SK-N-SH (cell line): ENCODE measurements at regions not wholly inside any gene's neighbourhood (a gene's known extent, or its start where the extent isn't known, plus 50 kb on each side); places are given as distances from the start of the nearest gene placed in this dataset.

Experiments
- CTCF ChIA-PET: fragments of 300-600, 350-600 bp; formaldehyde crosslinking; extraction: SDS; loops from one replicate; lab custom pipeline; 2021; lab: Yijun Ruan, JAX
- POLR2A ChIA-PET: fragments of 350-600 bp; sonication (Branson Sonifier 250); formaldehyde crosslinking; extraction: SDS; loops from one replicate; lab custom pipeline; 2020; ENCODE audit warnings: antibody characterized with exemption, inconsistent platforms; lab: Yijun Ruan, JAX
- DNase-seq: peaks from one replicate; pipeline ENCODE4 v3.0.0; 2012
- H2AFZ ChIP-seq: fragments of 200-600 bp; sonication (generic); 2 replicates; pipeline ENCODE4 v1.8.1; 2016; ENCODE audit warnings: antibody characterized with exemption, mild to moderate bottlenecking, low read depth
- H3F3A ChIP-seq: fragments of 200-600 bp; sonication (generic); replicated peaks from 2 replicates; pipeline ENCODE3; 2016; ENCODE audit warnings: antibody characterized with exemption, mild to moderate bottlenecking; ENCODE audit not compliant: insufficient read depth
- H3K27ac ChIP-seq, 2 experiments: fragments of 200-500 bp in 1 of 2; fragments of 200-600 bp in 1 of 2; sonication (Bioruptor generic) in 1 of 2; sonication (generic), shearing (Covaris generic) in 1 of 2; 2 replicates each; pipeline versions ENCODE4 v1.5.1 to v1.6.1; 2014 to 2016; ENCODE audit warnings: low read depth in 2 of 2, inconsistent platforms in 1 of 2, low read length in 1 of 2, mild to moderate bottlenecking in 1 of 2, mixed read lengths in 1 of 2
- H3K27me3 ChIP-seq: fragments of 200-600 bp; sonication (generic), shearing (Covaris generic); 2 replicates; pipeline ENCODE4 v1.6.1; 2016; ENCODE audit warnings: mixed run types; ENCODE audit not compliant: insufficient read depth
- H3K36me3 ChIP-seq, 2 experiments: fragments of 200-500 bp in 1 of 2; fragments of 200-600 bp in 1 of 2; sonication (Bioruptor generic) in 1 of 2; sonication (generic) in 1 of 2; replicated peaks in 1 of 2; 2 replicates each; pipeline versions ENCODE3 to v1.5.1; 2014 to 2016; ENCODE audit warnings: low read length in 1 of 2, mild to moderate bottlenecking in 1 of 2; ENCODE audit not compliant: insufficient read depth in 2 of 2, control insufficient read depth in 1 of 2
- H3K4me1 ChIP-seq, 2 experiments: fragments of 200-500 bp in 1 of 2; fragments of 200-600 bp in 1 of 2; sonication (Bioruptor generic) in 1 of 2; sonication (generic), shearing (Covaris generic) in 1 of 2; 2 replicates each; pipeline versions ENCODE4 v1.5.1 to v1.6.1; 2014 to 2016; ENCODE audit warnings: low read depth in 1 of 2, low read length in 1 of 2, mixed run types in 1 of 2; ENCODE audit not compliant: insufficient read depth in 2 of 2, control insufficient read depth in 1 of 2
- H3K4me2 ChIP-seq: fragments of 200-600 bp; sonication (generic), shearing (Covaris generic); 2 replicates; pipeline ENCODE4 v1.6.1; 2017; ENCODE audit warnings: mixed run types
- H3K4me3 ChIP-seq, 2 experiments: fragments of 200-500 bp in 1 of 2; fragments of 200-600 bp in 1 of 2; sonication (Bioruptor generic) in 1 of 2; sonication (generic), shearing (Covaris generic) in 1 of 2; 2 replicates each; pipeline versions ENCODE4 v1.5.1 to v1.8.1; 2014 to 2016; ENCODE audit warnings: low read depth in 2 of 2, inconsistent platforms in 1 of 2, low read length in 1 of 2, mild to moderate bottlenecking in 1 of 2, mixed read lengths in 1 of 2, moderate library complexity in 1 of 2
- H3K79me2 ChIP-seq: fragments of 200-600 bp; sonication (generic); 2 replicates; pipeline ENCODE4 v1.8.1; 2017; ENCODE audit warnings: mild to moderate bottlenecking; ENCODE audit not compliant: insufficient read depth
- H3K9ac ChIP-seq: fragments of 200-600 bp; sonication (generic); 2 replicates; pipeline ENCODE4 v1.6.1; 2017; ENCODE audit warnings: mixed run types
- H3K9me2 ChIP-seq: fragments of 200-600 bp; sonication (generic); 2 replicates; pipeline ENCODE4 v1.6.1; 2017; ENCODE audit warnings: mixed run types
- H3K9me3 ChIP-seq: fragments of 200-600 bp; sonication (generic); 2 replicates; pipeline ENCODE4 v1.6.1; 2017; ENCODE audit warnings: mixed run types, mild to moderate bottlenecking, moderate library complexity
- H4K20me1 ChIP-seq: fragments of 200-600 bp; sonication (generic); 2 replicates; pipeline ENCODE4 v1.6.1; 2017; ENCODE audit warnings: mild to moderate bottlenecking, mixed run types; ENCODE audit not compliant: insufficient read depth
- CHD2 ChIP-seq: fragments of 150-350 bp; IDR thresholded peaks from 2 replicates; pipeline ENCODE4 v1.6.1; 2018; ENCODE audit warnings: low read length; ENCODE audit not compliant: partially characterized antibody
- CTCF ChIP-seq: fragments of 200-600 bp; sonication (generic); IDR thresholded peaks from 2 replicates; pipeline ENCODE4 v1.6.1; 2017; ENCODE audit warnings: antibody characterized with exemption, mild to moderate bottlenecking, moderate library complexity
- EP300 ChIP-seq, 2 experiments: IDR thresholded peaks; 2 replicates each; pipeline versions ENCODE4 v1.4.0 to v1.6.1; 2012; ENCODE audit warnings: borderline replicate concordance in 1 of 2, low read depth in 1 of 2, low read length in 1 of 2
- EZH2phosphoT487 ChIP-seq: fragments of 200-600 bp; sonication (generic); IDR thresholded peaks from 2 replicates; pipeline ENCODE4 v1.6.1; 2017; ENCODE audit warnings: low read depth, mixed run types, mild to moderate bottlenecking, antibody characterized with exemption, moderate library complexity, borderline replicate concordance
- FOSL2 ChIP-seq: IDR thresholded peaks from 2 replicates; pipeline ENCODE4 v1.4.0; 2012; ENCODE audit warnings: low read depth, mild to moderate bottlenecking, moderate library complexity, borderline replicate concordance
- FOXJ3 ChIP-seq: sonication (generic); formaldehyde crosslinking; IDR thresholded peaks from 2 replicates; pipeline ENCODE4 v1.5.1; 2020; ENCODE audit warnings: mild to moderate bottlenecking, missing genetic modification reagents
- GATA2 ChIP-seq: sonication (generic); formaldehyde crosslinking; IDR thresholded peaks from 2 replicates; pipeline ENCODE4 v1.5.0; 2020; ENCODE audit warnings: mild to moderate bottlenecking, missing genetic modification reagents
- IRF3 ChIP-seq: fragments of 150-350 bp; IDR thresholded peaks from 2 replicates; pipeline ENCODE4 v1.6.1; 2016; ENCODE audit warnings: mild to moderate bottlenecking, low read depth, low read length
- JUND ChIP-seq: IDR thresholded peaks from 2 replicates; pipeline ENCODE4 v1.4.0; 2012
- MXI1 ChIP-seq: IDR thresholded peaks from 2 replicates; pipeline ENCODE4 v1.6.1; 2012; ENCODE audit warnings: mild to moderate bottlenecking, low read depth, low read length, improper control_type of control experiment
- NFIC ChIP-seq: IDR thresholded peaks from 2 replicates; pipeline ENCODE4 v1.4.0; 2012; ENCODE audit warnings: borderline replicate concordance
- RAD21 ChIP-seq: IDR thresholded peaks from 2 replicates; pipeline ENCODE4 v1.6.1; 2012; ENCODE audit warnings: mild to moderate bottlenecking, low read length
- RCOR1 ChIP-seq: fragments of 150-350 bp; IDR thresholded peaks from 2 replicates; pipeline ENCODE4 v1.6.1; 2017; ENCODE audit warnings: antibody characterized with exemption, low read length
- REST ChIP-seq: IDR thresholded peaks from 2 replicates; pipeline ENCODE4 v1.6.1; 2012; ENCODE audit warnings: mild to moderate bottlenecking, low read depth, low read length, moderate library complexity
- RFX5 ChIP-seq: IDR thresholded peaks from 2 replicates; pipeline ENCODE4 v1.6.1; 2012; ENCODE audit warnings: mild to moderate bottlenecking, improper control_type of control experiment, low read length
- SIN3A ChIP-seq: IDR thresholded peaks from 2 replicates; pipeline ENCODE4 v1.6.1; 2012; ENCODE audit warnings: low read depth, mild to moderate bottlenecking, low read length, moderate library complexity, borderline replicate concordance
- SMC3 ChIP-seq: IDR thresholded peaks from 2 replicates; pipeline ENCODE4 v1.6.1; 2012; ENCODE audit warnings: low read depth, low read length, improper control_type of control experiment
- TCF12 ChIP-seq: IDR thresholded peaks from 2 replicates; pipeline ENCODE4 v1.4.0; 2012
- ZBTB33 ChIP-seq: IDR thresholded peaks from 2 replicates; pipeline ENCODE4 v1.4.0; 2012; ENCODE audit warnings: low read depth, borderline replicate concordance
- WGBS: methylation state at CpG from one replicate; pipeline ENCODE4 v1.1.6; 2017; ENCODE audit warnings: low lambda C conversion rate; 5-methylcytosine and 5-hydroxymethylcytosine counted together

- TF ChIP-seq ZBTB33: no peak
- TF ChIP-seq NFIC: no peak
These were observed 551.9 kb upstream of the LUZP2 start (continued) for GRCh38 chr11:23944923-23945322.

GRCh38 chr11:23947883-23948282, 549.0 kb upstream of the LUZP2 start:
- CTCF ChIA-PET: no interaction called here
- no peaks in the 10 kb centered on the region for H3K9me2 ChIP-seq
- H3K27me3 ChIP-seq: no peaks in the 10 kb centered on the region
- TF ChIP-seq RAD21 (no peak), SMC3 (no peak), MXI1 (no peak), IRF3 (no peak), CTCF (no peak), EP300 (IDR thresholded peaks at IDR 0.05; ENCODE audit: borderline replicate concordance in 1 of 2, low read depth in 1 of 2, low read length in 1 of 2) (no peak), TCF12 (no peak), NFIC (no peak), RCOR1 (no peak), FOXJ3 (no peak)
- H3K79me2 ChIP-seq: no peaks in the 10 kb centered on the region
- no peaks in the 10 kb centered on the region for H4K20me1 ChIP-seq
- H3K36me3 ChIP-seq: no peaks in the 10 kb centered on the region
- H3K4me2 ChIP-seq: no peak overlapping the region
- no peak overlapping the region for H2AFZ ChIP-seq
- H3K27ac ChIP-seq: no peak overlapping the region
- DNase-seq: no peak
- POLR2A ChIA-PET: interaction anchor here (0.7 kb wide), 1 partner anchor 414 kb away, joined by 3 read pairs; no protein-coding TSS in a partner anchor
- H3K4me3 ChIP-seq: no peak overlapping the region
- H3K9ac ChIP-seq: no peak overlapping the region
- H3K4me1 ChIP-seq: no peaks in the 10 kb centered on the region
- H3K9me3 ChIP-seq: no peaks in the 10 kb centered on the region
- H3F3A ChIP-seq: no peaks in the 10 kb centered on the region

GRCh38 chr11:23948851-23949250, 548.0 kb upstream of the LUZP2 start:
- Histone ChIP-seq H3K4me3 (no peak overlapping the region), H3K9me2 (no peaks in the 10 kb centered on the region), H2AFZ (no peak overlapping the region; the same call in 1 of the 2 replicates), H3K9me3 (no peaks in the 10 kb centered on the region), H3K9ac (no peak overlapping the region), H3K27ac (no peak overlapping the region), H3K4me2 (no peak overlapping the region), H3K4me1 (no peaks in the 10 kb centered on the region), H3F3A (no peaks in the 10 kb centered on the region), H3K27me3 (no peaks in the 10 kb centered on the region), H3K79me2 (no peaks in the 10 kb centered on the region), H4K20me1 (no peaks in the 10 kb centered on the region), H3K36me3 (no peaks in the 10 kb centered on the region)
- POLR2A ChIA-PET: interaction anchor here (0.7 kb wide), 1 partner anchor 415 kb away, joined by 3 read pairs; no protein-coding TSS in a partner anchor
- DNase-seq: no peak
- 64% methylated on average over 2 of the region's 2 CpGs for WGBS
- CTCF ChIA-PET: interaction anchor here (0.5 kb wide), 1 partner anchor 26 kb away, joined by 3 read pairs; no protein-coding TSS in a partner anchor
- TF ChIP-seq EZH2phosphoT487 (no peak), EP300 (IDR thresholded peaks at IDR 0.05; ENCODE audit: borderline replicate concordance in 1 of 2, low read depth in 1 of 2, low read length in 1 of 2) (no peak), GATA2 (CRISPR knock-in tag) (no peak), JUND (no peak), CHD2 (no peak), MXI1 (no peak), SIN3A (no peak), REST (no peak), RFX5 (no peak), NFIC (no peak), FOSL2 (no peak)
